Ovary (tissue), 7 donors: ENCODE measurements at regions not wholly inside any gene's neighbourhood (a gene's known extent, or its start where the extent isn't known, plus 50 kb on each side); places are given as distances from the start of the nearest gene placed in this dataset.
"Not testable (repeated sequence)": the region's sequence is repeated elsewhere in the genome, so short reads cannot be mapped to it uniquely, and the experiment has no call there.

Experiments
- DNase-seq, 5 donors: peaks; one replicate each; pipeline ENCODE4 v3.0.0-alpha.2; 2019 to 2020
- H3K27ac ChIP-seq, 2 donors: fragments of 200-600 bp; one replicate each; pipeline versions ENCODE4 v1.5.1 to v1.8.0; 2019 to 2022
- H3K27me3 ChIP-seq: fragments of 200-600 bp; one replicate; pipeline ENCODE4 v1.8.0; 2022
- H3K36me3 ChIP-seq: fragments of 200-600 bp; sonication (generic); one replicate; pipeline ENCODE4 v1.5.1; 2019
- H3K4me1 ChIP-seq: one replicate; pipeline ENCODE4 v1.8.1; 2013; ENCODE audit warnings: mild to moderate bottlenecking, moderate library complexity; ENCODE audit not compliant: insufficient read depth
- H3K4me3 ChIP-seq: fragments of 200-600 bp; sonication (generic); one replicate; pipeline ENCODE4 v1.5.1; 2017
- H3K9me3 ChIP-seq, 2 donors: fragments of 200-600 bp in 1 of 2; sonication (generic) in 1 of 2; one replicate each; pipeline versions ENCODE4 v1.5.1 to v1.8.1; 2013 to 2019; ENCODE audit warnings: mild to moderate bottlenecking in 1 of 2, moderate library complexity in 1 of 2
- CTCF ChIP-seq, 3 donors: fragments of 450-650 bp in 2 of 3; fragments of 200-600 bp in 1 of 3; IDR thresholded peaks; one replicate each; pipeline versions ENCODE4 v1.5.1 to v1.8.0; 2016 to 2022; ENCODE audit warnings: antibody characterized with exemption in 3 of 3, mild to moderate bottlenecking in 1 of 3
- EP300 ChIP-seq: sonication (generic); formaldehyde crosslinking; IDR thresholded peaks from one replicate; pipeline ENCODE4 v1.6.1; 2017; ENCODE audit warnings: antibody characterized with exemption
- POLR2A ChIP-seq: fragments of 450-650 bp; IDR thresholded peaks from one replicate; pipeline ENCODE4 v1.6.1; 2017; ENCODE audit warnings: antibody characterized with exemption, mild to moderate bottlenecking, moderate library complexity
- WGBS, 3 donors: extraction: QIAGEN DNeasy Blood & Tissue Kit in 1 of 3; methylation state at CpG; one replicate each; pipeline versions ENCODE4 v1.1.5 to v1.1.7; 2013 to 2017; 5-methylcytosine and 5-hydroxymethylcytosine counted together
- intact Hi-C, 4 donors: fragments of 100-400 bp; cut with DNase I; formaldehyde crosslinking; loops; one replicate each; pipeline versions ENCODE4 v1.11.0 to v1.15.1; 2022 to 2023
- donor health status: DM: no; HTN: no; CAD: no; lungs with moderate emphysema.
- donor health status: DM: no; HTN: no; CAD: no.
- donor health status: Bipolar disorder and iron deficiency.
- donor health status: DM: no; HTN: no; CAD: no.
- donor health status: DM: yes; HTN: yes; CAD: no.

GRCh38 chr9:22508354-22508753, 61.7 kb downstream of the DMRTA1 start:
- 89 to 94% (median 90%) methylated on average over 6 of the region's 6 CpGs for WGBS, 3 donors
- H3K4me3 ChIP-seq, intact Hi-C loops: not testable (repeated sequence)

GRCh38 chr9:22508790-22509189, 62.2 kb downstream of the DMRTA1 start:
- no peaks in the 10 kb centered on the region for H3K36me3 ChIP-seq
- WGBS, 3 donors: 92 to 96% (median 94%) methylated on average over 11 of the region's 11 CpGs
- no peak for DNase-seq
- no peaks in the 10 kb centered on the region for H3K27me3 ChIP-seq
- no peaks in the 10 kb centered on the region for H3K9me3 ChIP-seq
- no peak overlapping the region for H3K27ac ChIP-seq
- no peak overlapping the region for H3K4me3 ChIP-seq
- no peaks in the 10 kb centered on the region for H3K4me1 ChIP-seq
- TF ChIP-seq EP300: no peak
- intact Hi-C loops: no loop called here

More at GRCh38 chr9:22508354-22508753, 61.7 kb downstream of the DMRTA1 start:
- not testable (repeated sequence) for H3K27me3 ChIP-seq, H3K27ac ChIP-seq, H3K4me1 ChIP-seq, H3K36me3 ChIP-seq, H3K9me3 ChIP-seq, DNase-seq

- Histone ChIP-seq H3K36me3 (no peaks in the 10 kb centered on the region), H3K9me3 (no peaks in the 10 kb centered on the region), H3K4me3 (no peak overlapping the region), H3K27ac (no peak overlapping the region), H3K4me1 (no peaks in the 10 kb centered on the region), H3K27me3 (no peaks in the 10 kb centered on the region)
- intact Hi-C loops: no loop called here
- 72 to 78% (median 76%) methylated on average over 3 of the region's 3 CpGs for WGBS, 3 donors
- TF ChIP-seq POLR2A (no peak), CTCF (IDR thresholded peaks at IDR 0.05) (no peak), EP300 (no peak)
- DNase-seq: no peak
Observed at GRCh38 chr9:22512495-22512894, 65.9 kb downstream of the DMRTA1 start.

- Histone ChIP-seq H3K27ac (no peak overlapping the region), H3K9me3 (no peaks in the 10 kb centered on the region), H3K4me3 (no peak overlapping the region), H3K4me1 (no peaks in the 10 kb centered on the region), H3K36me3 (no peaks in the 10 kb centered on the region), H3K27me3 (no peaks in the 10 kb centered on the region)
- intact Hi-C loops: no loop called here
- TF ChIP-seq POLR2A (no peak), CTCF (IDR thresholded peaks at IDR 0.05) (no peak), EP300 (no peak)
- no peak for DNase-seq
Observed at GRCh38 chr9:22514871-22515270, 68.2 kb downstream of the DMRTA1 start.

- Histone ChIP-seq H3K4me3 (no peak overlapping the region), H3K27ac (no peak overlapping the region), H3K27me3 (no peaks in the 10 kb centered on the region), H3K9me3 (no peaks in the 10 kb centered on the region), H3K36me3 (no peaks in the 10 kb centered on the region), H3K4me1 (no peaks in the 10 kb centered on the region)
- WGBS, 3 donors: 21 to 39% (median 35%) methylated on average over 5 of the region's 5 CpGs
- intact Hi-C loops: no loop called here
- DNase-seq: no peak
- no peak for TF ChIP-seq EP300
Observed at GRCh38 chr9:22522206-22522740, 75.6 kb downstream of the DMRTA1 start.

GRCh38 chr9:22528485-22528884, 81.9 kb downstream of the DMRTA1 start:
- no peaks in the 10 kb centered on the region for H3K9me3 ChIP-seq
- H3K4me1 ChIP-seq: no peaks in the 10 kb centered on the region
- DNase-seq: no peak
- no peaks in the 10 kb centered on the region for H3K27me3 ChIP-seq
- H3K27ac ChIP-seq: no peak overlapping the region
- TF ChIP-seq CTCF (IDR thresholded peaks at IDR 0.05): no peak
- TF ChIP-seq EP300: no peak
- TF ChIP-seq POLR2A: no peak
- intact Hi-C loops: no loop called here
- no peak overlapping the region for H3K4me3 ChIP-seq
- no peaks in the 10 kb centered on the region for H3K36me3 ChIP-seq
- WGBS, 3 donors: 17 to 23% (median 20%) methylated on average over 2 of the region's 2 CpGs
